CD4-positive, alpha-beta T cell treated with Interleukin-4 for 1 hour (primary cell): ENCODE measurements at regions not wholly inside any gene's neighbourhood (a gene's known extent, or its start where the extent isn't known, plus 50 kb on each side); places are given as distances from the start of the nearest gene placed in this dataset.

Experiments
- DNase-seq, 2 donors: peaks; one replicate each; pipeline ENCODE4 v3.0.0-alpha.2; 2020 to 2022

DNA sequence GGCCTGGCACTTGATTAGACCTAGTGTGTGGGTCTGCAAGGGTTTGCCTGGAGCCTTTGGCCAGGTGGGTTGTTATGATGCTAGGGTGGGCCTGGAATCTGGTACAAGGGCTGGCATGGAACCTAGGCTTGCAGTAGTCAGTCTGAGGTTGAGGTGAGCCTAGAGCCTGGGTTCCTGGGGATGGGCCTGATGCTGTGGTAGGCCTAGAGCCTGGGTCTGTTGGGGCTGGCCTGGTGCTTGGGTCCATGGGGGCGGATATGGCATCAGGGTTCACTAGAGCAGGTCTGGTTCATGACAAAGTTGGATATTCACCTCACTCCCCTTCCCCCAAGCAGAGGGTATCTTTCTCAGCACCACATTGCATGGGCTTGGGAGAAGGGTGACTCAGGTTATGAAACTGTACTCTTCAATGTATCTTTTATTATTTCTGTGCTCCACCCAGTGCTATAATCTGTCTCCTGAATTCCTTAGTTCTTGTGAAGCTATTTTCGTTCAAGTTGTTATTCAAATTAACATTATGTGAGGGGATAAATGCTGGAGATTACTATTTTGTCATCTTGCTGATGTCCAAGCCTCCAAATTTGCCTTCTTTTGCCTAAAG is 274.4 kb downstream of the NFKBIZ start:
- DNase-seq = no peak

DNA sequence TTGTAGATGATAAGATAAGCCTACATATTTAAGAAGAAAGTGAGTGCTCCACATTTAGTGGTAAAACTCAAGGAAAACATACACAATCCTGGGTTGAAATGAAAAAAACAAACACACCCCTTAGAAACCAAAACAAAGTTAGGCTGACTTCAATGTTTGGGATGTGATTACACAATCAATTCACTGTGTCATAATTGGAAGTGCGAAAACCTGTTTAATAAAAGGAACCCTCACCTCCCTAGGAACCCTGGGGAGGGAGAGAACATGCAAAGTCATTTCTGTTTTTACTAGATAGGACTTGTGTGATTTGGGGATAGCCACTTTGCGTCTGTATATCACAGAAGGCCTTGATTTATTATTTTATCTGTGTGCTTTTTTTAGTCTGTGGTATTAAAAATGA is 275.0 kb downstream of the NFKBIZ start:
- DNase-seq = no peak

DNA sequence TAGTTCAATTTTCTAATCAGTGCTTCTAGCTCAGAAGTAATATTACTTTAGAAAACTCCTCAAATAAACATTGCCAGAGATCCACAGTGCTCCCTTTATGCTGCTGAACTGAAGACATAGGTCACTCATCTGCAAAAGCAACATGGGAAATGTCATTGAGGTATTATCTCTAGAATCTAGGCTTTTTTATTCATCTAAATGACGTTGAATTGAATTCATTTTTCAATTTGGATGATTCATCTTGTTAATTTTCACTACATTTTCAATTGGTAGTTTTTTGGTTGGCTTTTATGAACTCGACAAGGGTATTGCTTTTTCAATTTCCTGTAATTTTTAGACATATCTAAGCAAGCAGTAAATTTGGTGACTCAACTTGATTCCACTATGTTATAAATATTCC is 275.4 kb downstream of the NFKBIZ start:
- DNase-seq = no peak

DNA sequence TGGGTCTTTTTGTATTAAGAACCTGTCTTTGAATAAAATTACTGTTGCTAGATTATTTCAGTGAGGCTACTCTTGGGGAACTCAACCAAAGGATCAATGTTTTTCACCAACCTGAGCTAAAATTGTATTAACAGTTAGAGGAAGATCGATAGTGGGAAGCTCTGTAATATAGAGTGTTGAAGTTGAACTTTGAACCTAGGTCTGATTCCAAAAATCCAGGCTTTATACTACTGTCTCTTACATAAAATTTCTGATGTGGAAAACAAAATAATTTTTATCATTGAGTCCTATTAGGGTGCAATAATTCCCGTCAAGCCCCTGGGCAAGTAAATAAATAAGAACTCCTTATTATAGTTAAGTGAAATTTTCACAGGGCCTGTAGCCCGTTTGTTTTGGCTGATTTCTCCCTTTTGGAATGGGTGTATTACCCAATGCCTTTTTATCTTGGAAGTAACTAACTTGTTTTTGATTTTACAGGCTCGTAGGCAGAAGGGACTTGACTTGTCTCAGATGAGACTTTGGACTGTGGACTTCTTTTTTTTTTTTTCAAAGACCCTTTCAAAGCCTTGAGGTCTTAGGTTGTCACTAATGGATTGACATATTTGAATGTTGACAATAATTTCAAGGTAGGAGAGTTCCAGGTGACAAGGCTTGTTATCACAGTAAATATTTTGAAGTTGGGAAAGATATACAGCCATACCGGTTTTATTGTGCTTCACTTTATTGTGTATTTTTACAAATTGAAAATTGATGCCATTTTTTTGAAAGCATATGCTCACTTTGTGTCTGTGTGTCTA is 276.1 kb downstream of the NFKBIZ start:
- no peak for DNase-seq

DNA sequence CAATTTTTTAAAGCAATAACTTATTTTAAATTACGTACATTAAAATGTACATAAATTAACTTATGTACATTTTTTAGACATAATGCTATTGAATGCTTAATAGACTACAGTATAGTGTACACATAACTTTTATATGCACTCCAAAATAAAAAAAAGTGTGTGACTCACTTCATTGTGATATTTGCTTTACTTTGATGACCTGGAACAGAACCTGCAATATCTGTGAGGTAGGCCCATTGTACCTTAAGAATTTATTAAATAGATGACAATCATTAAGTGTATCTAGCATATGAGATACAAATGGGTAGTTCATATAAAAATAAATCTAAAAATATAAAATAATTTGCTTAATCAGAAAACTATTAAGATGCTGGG is 276.7 kb downstream of the NFKBIZ start:
- no peak for DNase-seq

DNA sequence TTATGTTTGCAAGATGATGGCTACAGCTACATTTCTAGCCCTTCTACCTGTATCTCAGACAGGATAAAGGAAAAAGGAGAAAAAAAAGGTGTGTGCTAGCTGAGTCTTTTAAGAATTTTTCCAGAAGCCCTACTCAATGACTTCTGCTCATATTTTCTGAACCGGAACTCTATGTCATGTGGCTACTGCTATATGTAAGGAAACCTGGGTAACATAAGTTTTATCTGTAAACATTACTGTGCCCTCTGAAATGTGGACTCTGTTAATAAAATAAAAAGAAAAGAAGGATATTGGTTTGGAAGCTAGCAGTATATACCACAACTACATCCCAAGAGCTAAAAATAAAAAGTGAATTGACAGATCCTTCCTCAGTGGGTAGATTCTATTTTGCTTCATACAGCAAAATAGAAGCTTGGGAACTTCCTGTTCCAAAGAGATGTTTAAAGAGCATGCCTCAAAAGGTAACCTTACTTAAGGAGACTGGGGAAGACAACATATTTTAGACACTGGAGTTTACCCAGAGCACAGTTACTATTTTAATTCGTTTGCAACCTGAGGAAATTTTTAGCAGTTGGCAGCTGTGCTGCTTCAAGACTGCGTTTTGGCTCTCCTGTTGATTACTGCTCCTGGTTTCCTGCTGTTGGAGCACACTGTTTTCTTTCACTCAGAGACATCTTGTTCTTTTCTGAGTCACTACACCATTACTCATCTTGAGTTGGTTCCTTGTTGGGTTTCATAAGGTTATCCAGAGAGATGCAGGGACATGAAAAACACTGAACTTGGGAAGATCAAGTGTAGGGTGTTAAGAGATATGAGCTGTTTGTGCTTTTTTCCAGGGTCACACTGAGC is 280.7 kb downstream of the NFKBIZ start:
- no peak for DNase-seq

DNA sequence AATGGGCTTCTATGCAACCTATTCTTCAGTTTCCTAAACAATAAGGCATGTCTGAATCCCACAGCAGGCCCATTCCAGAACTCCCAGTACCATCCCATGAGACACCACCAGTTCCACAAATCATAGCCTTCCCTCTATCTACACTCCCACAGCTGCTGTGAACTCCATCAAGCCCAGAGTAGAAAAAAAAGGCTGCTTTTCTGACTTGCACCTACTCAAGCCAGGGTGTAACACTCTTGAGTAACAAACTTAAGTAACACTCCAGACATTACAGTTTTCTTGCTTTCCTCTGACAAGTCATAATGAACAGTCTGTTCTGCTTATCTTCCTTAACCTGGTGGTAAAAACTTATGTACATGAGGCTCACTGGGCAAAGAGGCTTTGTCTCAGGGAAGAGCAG is 283.1 kb downstream of the NFKBIZ start:
- DNase-seq = no peak

DNA sequence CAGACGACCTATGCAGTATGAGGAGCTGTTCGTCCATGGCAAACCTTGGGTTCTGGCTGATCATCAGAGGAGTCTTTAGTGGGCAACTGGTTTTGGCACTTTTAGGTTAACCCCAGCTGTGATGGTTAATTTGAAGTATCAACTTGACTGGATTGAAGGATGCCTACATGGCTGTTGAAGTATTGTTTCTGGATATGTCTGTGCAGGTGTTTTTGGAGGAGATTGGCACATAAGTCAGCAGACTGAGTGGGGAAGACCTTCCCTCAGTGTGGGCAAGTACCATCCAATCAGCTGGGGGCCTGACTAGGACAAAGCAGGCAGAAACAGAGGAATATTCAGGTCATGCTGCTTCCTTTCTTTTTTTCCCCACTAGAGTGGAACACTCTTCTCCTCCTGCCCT is 284.1 kb downstream of the NFKBIZ start:
- DNase-seq = no peak

DNA sequence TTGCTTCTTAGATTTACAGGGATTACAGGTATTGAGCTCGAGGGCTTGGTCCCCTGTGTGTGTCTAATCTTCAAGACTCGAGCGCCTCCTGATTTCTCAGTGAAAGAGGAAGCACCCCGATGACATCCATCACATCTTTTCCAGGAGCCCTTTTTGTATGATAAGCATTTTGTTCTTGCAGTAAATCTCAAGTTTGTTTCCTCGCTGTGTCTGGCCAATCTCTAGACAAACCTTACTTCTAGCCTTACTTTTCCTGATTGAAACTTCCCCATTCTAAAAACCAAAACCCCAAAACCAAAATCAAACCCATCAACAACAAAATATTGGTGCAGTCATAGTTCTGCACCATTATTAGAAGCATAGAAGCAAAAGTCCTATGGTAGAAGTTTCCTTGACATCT is 286.0 kb downstream of the NFKBIZ start:
- no peak for DNase-seq

DNA sequence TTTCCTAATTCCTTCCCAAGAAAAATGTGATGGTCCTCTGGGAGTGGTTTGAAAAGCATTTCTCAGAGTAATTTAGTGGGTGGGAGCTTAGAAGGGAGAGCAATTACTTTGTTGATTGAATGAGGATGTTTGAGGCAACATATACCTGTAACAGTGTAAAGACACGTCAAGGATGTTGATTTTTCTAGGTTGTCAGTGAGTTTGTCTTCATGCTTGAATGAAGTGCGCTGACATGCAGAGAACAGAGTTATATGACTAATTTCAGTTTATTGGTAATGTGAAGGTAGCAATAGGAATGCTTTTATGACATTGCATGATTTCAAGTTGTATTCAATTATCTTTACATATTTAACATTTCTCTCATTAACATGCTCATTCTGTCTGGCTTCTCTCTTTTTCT is 286.9 kb downstream of the NFKBIZ start:
- no peak for DNase-seq

DNA sequence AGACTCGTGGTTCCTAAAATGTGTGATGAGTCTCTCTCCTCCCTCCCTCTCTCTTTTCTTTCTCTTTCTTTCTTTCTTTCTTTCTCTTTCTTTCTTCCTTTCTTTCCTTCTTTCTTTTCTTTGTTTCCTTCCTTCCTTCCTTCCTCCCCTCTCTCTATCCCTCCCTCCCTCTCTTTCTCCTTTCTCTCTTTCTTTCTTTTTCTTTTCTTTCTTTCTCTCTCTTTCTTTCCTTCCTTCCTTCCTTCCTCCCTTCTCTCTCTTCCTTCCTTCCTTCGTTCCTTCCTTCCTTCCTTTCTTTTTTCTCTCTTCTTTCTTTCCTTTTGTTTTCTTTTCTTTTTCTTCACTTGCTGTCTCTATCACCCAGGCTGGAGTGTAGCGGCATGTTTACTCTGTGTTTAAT is 290.8 kb downstream of the NFKBIZ start:
- DNase-seq = no peak

DNA sequence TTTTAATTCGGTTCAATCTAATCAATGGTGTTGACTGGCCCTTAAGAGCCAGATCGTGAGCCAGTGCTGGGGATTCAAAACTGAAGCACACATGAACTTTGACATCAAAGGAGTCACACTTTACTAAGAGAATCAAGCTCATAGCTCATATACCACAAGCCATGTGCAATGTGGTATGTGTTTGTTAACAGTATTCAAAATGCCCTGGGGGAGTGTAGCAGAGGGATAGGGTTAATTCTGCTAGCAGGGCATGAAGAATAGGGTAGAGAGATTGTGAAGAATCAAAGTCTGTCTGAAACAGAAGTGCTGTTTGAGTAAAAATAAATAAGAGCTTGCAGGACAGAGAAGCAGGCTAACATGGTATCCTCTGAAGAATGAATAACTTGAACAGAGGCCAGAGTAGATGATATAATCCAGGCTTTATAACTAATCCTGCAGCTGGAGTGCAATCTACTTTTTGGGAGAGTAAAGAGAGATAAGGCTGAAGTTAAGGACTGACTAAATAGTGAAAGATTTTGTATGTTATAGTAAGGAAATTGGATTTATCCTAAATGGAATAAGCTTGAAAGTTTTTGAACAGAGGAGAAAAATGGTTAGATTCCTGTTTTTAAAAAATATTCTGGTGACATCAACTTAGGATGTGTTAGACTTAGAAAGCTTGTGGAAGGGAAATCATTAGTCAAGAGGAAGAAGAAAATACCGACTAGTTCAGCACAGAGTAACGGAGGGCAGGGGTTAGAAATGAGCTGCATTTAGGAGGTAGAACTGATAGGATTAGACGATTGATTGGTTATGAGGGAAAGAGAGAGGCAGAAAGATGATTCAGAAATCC is 292.0 kb downstream of the NFKBIZ start:
- DNase-seq = no peak

DNA sequence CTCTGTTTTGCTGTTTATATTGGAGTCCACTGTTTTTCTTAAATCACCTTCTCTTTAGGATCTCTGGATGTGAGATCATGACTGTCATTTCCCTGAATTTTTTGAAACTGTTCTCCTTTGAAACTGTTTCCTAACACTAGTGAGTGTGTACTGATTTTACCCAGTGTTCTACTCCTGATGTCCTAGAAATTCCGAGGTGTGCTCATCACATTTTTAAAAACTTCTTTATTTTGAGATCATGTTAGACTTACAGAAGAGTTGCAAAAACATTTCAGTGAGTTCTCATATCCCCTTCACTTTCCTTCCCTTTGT is 292.6 kb downstream of the NFKBIZ start:
- DNase-seq = no peak

DNA sequence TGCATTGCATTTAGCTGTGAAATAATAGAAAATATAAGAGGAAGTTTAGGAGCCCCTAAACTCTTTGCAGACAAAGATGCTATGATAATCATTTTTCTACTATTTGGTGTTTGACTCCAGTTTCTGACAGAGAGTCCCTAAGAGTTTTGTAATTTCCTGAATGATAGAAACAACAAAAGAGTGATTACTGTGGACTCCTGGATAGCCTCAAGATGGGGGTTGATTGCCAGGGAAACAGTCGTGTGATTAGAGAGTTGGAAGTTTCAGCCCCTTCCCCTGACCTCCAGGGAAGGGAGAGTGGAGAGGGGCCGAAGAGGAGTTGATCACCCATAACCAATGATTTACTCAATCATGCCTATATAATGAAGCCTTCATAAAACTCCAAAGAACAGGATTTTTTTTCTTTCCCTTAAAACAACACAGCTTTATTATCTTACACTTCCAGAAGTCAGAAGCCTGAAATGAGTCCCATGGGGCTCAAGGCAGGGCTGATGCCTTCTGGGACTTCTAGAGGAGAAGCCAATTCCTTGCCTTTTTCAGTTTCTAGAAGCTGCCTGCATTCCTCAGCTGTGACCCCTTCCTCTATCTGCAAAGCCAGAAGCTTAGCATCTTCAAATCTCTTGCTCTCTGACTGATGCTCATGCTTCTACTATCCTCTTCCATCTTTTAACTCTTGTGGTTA is 292.3 kb upstream of the ZPLD1 start:
- no peak for DNase-seq

DNA sequence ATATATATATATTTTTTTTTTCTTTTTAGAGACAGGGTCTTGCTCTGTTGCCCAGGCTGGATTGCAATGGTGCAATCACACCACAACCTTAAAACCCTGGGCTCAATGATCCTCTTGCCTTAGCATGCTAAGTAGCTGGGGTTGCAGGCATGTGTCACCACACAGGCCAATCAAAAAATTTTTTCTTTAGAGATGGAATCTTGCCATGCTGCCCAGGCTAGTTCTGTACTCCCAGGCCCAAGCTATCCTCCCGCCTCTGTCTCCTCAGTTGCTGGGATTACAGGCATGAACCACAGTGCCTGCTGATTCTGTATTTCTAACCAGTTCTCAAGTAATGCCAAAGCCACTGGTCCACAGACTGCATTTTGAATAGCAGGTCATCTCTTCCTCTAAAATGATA is 291.3 kb upstream of the ZPLD1 start:
- no peak for DNase-seq

DNA sequence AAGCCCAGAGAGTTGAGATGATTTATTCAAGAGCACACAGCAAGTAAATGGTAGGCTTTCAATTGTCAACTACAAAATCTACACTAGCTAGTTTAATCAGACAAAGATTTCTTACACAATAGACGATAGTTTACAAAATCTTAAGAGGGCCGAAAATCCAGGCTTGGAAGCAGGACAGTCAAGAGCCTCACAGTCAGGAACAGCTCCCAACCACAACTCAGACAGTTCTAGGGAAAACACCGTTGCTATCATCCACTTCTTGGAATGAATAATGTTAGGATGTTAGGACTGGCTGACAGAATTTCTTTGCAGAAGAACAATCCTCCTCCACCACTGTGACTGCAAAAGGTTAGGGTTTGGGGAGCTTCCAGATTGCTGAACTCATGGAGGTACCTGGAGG is 290.8 kb upstream of the ZPLD1 start:
- no peak for DNase-seq

DNA sequence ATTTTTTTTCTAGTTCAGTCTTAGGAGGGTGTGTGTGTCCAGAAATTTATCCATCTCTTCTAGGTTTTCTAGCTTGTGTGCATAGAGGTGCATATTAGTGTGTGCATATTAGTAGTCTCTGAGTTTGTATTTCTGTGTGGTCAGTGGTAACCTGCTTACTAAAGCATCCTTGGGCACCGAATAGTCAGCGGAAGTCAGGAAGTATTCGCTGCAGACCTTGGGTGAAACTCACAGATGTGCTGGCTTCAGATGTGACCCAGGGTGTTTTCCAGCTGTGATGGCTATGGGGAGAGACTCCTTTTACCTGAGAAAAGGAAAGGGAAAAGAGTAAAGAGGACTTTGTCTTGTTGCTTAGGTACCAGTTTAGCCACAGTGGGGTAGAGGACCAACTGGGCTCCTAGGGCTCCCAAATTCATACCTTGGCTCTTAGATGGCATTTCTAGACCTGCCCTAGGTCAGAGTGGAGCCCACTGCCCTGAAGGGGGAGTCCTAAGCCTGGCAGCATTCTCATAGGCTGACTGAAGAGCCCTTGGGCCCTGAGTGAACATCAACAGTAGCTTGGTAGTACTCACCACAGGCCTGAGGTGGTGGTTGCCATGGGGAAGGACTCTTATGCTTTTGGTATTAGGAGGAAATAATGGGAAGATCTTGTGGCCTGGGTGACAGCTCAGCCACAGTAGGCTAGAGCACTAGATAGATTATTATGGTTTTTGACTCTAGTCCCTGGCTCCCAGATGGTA is 286.0 kb upstream of the ZPLD1 start:
- no peak for DNase-seq

DNA sequence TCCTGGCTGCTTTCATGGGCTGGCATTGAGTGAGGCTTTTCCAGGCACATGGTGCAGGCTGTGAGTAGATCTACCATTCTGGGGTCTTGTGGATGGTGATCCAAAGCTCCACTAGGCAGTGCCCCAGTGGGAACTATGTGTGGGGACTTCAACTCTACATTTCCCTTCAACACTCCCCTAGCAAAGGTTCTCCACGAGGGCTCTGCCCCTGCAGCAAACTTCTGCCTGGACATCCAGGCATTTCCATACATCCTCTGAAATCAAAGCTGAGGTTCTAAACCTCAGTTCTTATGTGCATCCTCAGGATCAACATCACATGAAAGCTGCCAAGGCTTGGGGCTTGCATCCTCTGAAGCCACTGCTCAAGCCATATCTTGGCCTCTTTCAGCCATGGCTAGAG is 282.9 kb upstream of the ZPLD1 start:
- DNase-seq = no peak

DNA sequence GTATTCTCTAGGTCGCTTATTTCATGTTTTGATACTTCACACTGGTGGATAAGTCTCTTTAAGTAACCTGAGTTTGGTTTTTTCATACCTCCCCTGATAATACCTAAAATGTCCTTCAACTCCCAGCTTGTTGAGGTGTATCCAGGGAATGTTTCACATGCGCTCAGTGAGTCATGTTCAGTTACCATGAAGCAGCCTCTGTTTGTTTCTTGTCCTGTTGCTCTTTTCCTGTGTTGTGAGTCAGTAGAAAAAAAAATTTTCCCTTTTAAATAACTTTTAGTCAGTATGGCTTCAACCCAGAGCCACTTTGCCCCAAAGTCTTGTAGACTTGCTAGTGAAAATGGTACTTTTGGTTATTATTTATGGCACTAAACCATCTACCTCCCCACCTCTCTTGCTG is 278.4 kb upstream of the ZPLD1 start:
- no peak for DNase-seq

DNA sequence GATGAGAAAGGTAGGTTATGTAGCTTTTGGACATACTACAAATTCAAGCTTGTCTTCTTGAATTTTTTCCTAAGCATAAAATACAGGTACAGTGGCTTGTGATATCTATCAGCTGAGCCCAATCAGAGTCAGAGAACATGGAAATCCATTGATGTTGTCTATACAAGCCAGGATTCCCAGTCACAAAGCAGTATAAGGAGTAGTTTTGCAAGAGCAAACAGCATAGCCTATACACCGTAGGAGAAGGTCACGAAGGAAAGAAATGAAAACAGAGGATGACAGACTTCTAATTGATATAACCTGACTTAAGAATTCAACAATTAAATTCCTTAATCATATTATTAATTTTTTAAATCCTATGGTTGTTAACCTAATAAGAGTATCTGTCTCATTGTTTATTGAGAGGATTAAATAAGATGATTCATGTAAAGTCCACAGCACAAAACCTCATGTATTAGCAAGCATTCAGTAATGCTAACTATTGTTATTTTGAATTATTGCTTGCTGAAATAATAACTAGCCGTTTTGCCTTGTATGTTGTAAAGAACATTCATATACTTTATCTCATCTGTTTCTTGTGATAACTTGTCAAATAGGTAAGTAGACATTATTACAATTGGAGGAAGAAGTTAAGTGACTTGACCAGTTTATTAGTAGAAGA is 276.6 kb upstream of the ZPLD1 start:
- no peak for DNase-seq

DNA sequence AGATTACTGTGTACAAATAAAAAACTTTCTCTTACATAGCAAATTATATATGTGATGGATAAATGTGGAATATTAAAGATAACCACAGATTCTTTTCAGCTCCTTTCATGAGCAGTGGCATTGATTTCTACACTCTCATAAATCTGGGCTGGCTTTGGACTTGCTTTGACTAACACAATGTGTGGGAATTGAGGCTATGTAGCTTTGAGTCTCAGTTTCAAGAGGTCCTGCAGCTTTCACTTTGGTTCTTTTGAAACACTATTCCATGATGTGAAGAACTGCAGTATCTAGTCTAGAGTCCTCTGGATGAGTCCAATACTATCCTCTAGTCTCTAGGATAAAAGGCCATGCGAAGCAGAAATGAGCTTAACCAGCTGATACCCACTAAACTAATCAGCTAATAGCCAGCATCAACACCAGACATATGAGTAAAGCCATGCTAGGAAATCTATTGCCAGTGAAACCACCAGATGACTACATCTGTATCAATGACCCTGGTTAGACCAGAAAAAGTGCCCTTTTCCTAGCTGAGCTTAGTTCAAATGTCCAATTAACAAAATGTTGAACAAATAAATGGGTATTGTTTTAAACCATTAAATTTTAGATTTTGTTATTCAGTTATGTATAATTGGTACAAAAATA is 274.9 kb upstream of the ZPLD1 start:
- no peak for DNase-seq
